ENCODE measurements at regions not wholly inside any gene's neighbourhood (a gene's known extent, or its start where the extent isn't known, plus 50 kb on each side); places are given as distances from the start of the nearest gene placed in this dataset.

- H3K4me1 ChIP-seq (ENCODE audit: control insufficient read depth in 5 of 5, insufficient read depth in 5 of 5, low read length in 5 of 5): peaks cover 0 to 6% (median 0%) of the 10 kb centered on the region in 5 donors
- no peaks in the 10 kb centered on the region for H3K9me3 ChIP-seq (ENCODE audit: control insufficient read depth in 4 of 4, insufficient read depth in 3 of 4, low read length in 3 of 4)
- no peak for ATAC-seq (ENCODE audit: insufficient read depth, low FRiP score)
- H3K27ac ChIP-seq (ENCODE audit: low read depth in 1 of 2, low read length in 1 of 2): no peak overlapping the region
- no peak overlapping the region for H3K4me3 ChIP-seq
- H3K27me3 ChIP-seq (ENCODE audit: control insufficient read depth in 3 of 3, insufficient read depth in 3 of 3, low read length in 2 of 3): peaks cover 0 to 2% (median 0%) of the 10 kb centered on the region in 3 donors
- no peak for TF ChIP-seq CTCF (IDR thresholded peaks at IDR 0.05; ENCODE audit: control extremely low read depth, extremely low read depth)
- no peak for DNase-seq
- no peaks in the 10 kb centered on the region for H3K36me3 ChIP-seq (ENCODE audit: control insufficient read depth in 4 of 4, insufficient read depth in 4 of 4, low read length in 4 of 4)
- no peak overlapping the region for H3K9ac ChIP-seq (ENCODE audit: insufficient read depth in 1 of 2, low read length in 2 of 2)
- 78 to 89% methylated on average over 2 of the region's 2 CpGs for WGBS, 2 donors
Measured at GRCh38 chr4:141304346-141304745, 83.7 kb downstream of the ZNF330 start.

- Histone ChIP-seq H3K27ac (ENCODE audit: low read depth in 1 of 2, low read length in 1 of 2) (no peak overlapping the region), H3K4me1 (ENCODE audit: control insufficient read depth in 5 of 5, insufficient read depth in 5 of 5, low read length in 5 of 5) (peaks cover 0 to 6% (median 0%) of the 10 kb centered on the region in 5 donors), H3K9ac (ENCODE audit: insufficient read depth in 1 of 2, low read length in 2 of 2) (no peak overlapping the region), H3K4me3 (no peak overlapping the region), H3K36me3 (ENCODE audit: control insufficient read depth in 4 of 4, insufficient read depth in 4 of 4, low read length in 4 of 4) (no peaks in the 10 kb centered on the region), H3K9me3 (ENCODE audit: control insufficient read depth in 4 of 4, insufficient read depth in 3 of 4, low read length in 3 of 4) (no peaks in the 10 kb centered on the region), H3K27me3 (ENCODE audit: control insufficient read depth in 3 of 3, insufficient read depth in 3 of 3, low read length in 2 of 3) (peaks cover 0 to 2% (median 0%) of the 10 kb centered on the region in 3 donors)
- ATAC-seq (ENCODE audit: insufficient read depth, low FRiP score) (no peak), DNase-seq (no peak)
- TF ChIP-seq CTCF (IDR thresholded peaks at IDR 0.05; ENCODE audit: control extremely low read depth, extremely low read depth): no peak
- 40 to 61% methylated on average over 7 of the region's 7 CpGs for WGBS, 2 donors
Measured at GRCh38 chr4:141306331-141306730, 85.6 kb downstream of the ZNF330 start.

GRCh38 chr4:141307241-141307689, 86.6 kb downstream of the ZNF330 start:
- DNase-seq (peak; percentile 24 to 68 (median 41)), ATAC-seq (ENCODE audit: insufficient read depth, low FRiP score) (peak; percentile 86)
- TF ChIP-seq CTCF (IDR thresholded peaks at IDR 0.05; ENCODE audit: control extremely low read depth, extremely low read depth): peak; percentile 50
- Histone ChIP-seq H3K27ac (ENCODE audit: low read depth in 1 of 2, low read length in 1 of 2) (no peak overlapping the region), H3K27me3 (ENCODE audit: control insufficient read depth in 3 of 3, insufficient read depth in 3 of 3, low read length in 2 of 3) (peaks cover 0 to 2% (median 0%) of the 10 kb centered on the region in 3 donors), H3K36me3 (ENCODE audit: control insufficient read depth in 4 of 4, insufficient read depth in 4 of 4, low read length in 4 of 4) (no peaks in the 10 kb centered on the region), H3K9ac (ENCODE audit: insufficient read depth in 1 of 2, low read length in 2 of 2) (no peak overlapping the region), H3K4me3 (no peak overlapping the region), H3K4me1 (ENCODE audit: control insufficient read depth in 5 of 5, insufficient read depth in 5 of 5, low read length in 5 of 5) (no peaks in the 10 kb centered on the region), H3K9me3 (ENCODE audit: control insufficient read depth in 4 of 4, insufficient read depth in 3 of 4, low read length in 3 of 4) (no peaks in the 10 kb centered on the region)
- 31 to 44% methylated on average over 5 of the region's 5 CpGs for WGBS, 2 donors

GRCh38 chr4:141309874-141310273, 89.2 kb downstream of the ZNF330 start:
- DNase-seq (no peak), ATAC-seq (ENCODE audit: insufficient read depth, low FRiP score) (no peak)
- WGBS, 2 donors: 78 to 81% methylated on average over 3 of the region's 3 CpGs
- Histone ChIP-seq H3K27me3 (ENCODE audit: control insufficient read depth in 3 of 3, insufficient read depth in 3 of 3, low read length in 2 of 3) (peaks cover 0 to 2% (median 0%) of the 10 kb centered on the region in 3 donors), H3K4me3 (no peak overlapping the region), H3K9me3 (ENCODE audit: control insufficient read depth in 4 of 4, insufficient read depth in 3 of 4, low read length in 3 of 4) (no peaks in the 10 kb centered on the region), H3K27ac (ENCODE audit: low read depth in 1 of 2, low read length in 1 of 2) (no peak overlapping the region), H3K9ac (ENCODE audit: insufficient read depth in 1 of 2, low read length in 2 of 2) (no peak overlapping the region), H3K4me1 (ENCODE audit: control insufficient read depth in 5 of 5, insufficient read depth in 5 of 5, low read length in 5 of 5) (no peaks in the 10 kb centered on the region), H3K36me3 (ENCODE audit: control insufficient read depth in 4 of 4, insufficient read depth in 4 of 4, low read length in 4 of 4) (no peaks in the 10 kb centered on the region)
- no peak for TF ChIP-seq CTCF (IDR thresholded peaks at IDR 0.05; ENCODE audit: control extremely low read depth, extremely low read depth)

All from lung (tissue), 11 donors.